Kidney (tissue), 13 donors: ENCODE measurements at regions not wholly inside any gene's neighbourhood (a gene's known extent, or its start where the extent isn't known, plus 50 kb on each side); places are given as distances from the start of the nearest gene placed in this dataset.

ENCODE experiments used
- DNase-seq, 5 donors: peaks; one replicate each; pipeline ENCODE4 v3.0.0-alpha.2; 2013 to 2020
- FAIRE-seq: peaks from 2 replicates; lab custom pipeline; 2012; peaks lifted over from hg19 to GRCh38; lab: Jason Lieb, UNC
- H3K27ac ChIP-seq, 2 donors: one replicate each; pipeline ENCODE4 v1.7.0; 2013; ENCODE audit warnings: low read depth in 2 of 2, low read length in 2 of 2, inconsistent platforms in 1 of 2
- H3K27me3 ChIP-seq: one replicate; pipeline ENCODE4 v1.7.1; 2013; ENCODE audit warnings: low read length, inconsistent platforms; ENCODE audit not compliant: control insufficient read depth, insufficient read depth
- H3K36me3 ChIP-seq, 3 donors: one replicate each; pipeline versions ENCODE4 v1.7.0 to v1.7.1; 2013; ENCODE audit warnings: low read length in 3 of 3, control low read depth in 1 of 3, inconsistent platforms in 1 of 3; ENCODE audit not compliant: insufficient read depth in 3 of 3, control insufficient read depth in 2 of 3
- H3K4me1 ChIP-seq, 3 donors: one replicate each; pipeline versions ENCODE4 v1.7.0 to v1.7.1; 2013; ENCODE audit warnings: low read length in 3 of 3, inconsistent platforms in 1 of 3, low read depth in 1 of 3; ENCODE audit not compliant: control insufficient read depth in 2 of 3, insufficient read depth in 2 of 3
- H3K4me3 ChIP-seq, 3 donors: one replicate each; pipeline versions ENCODE4 v1.7.0 to v1.8.1; 2013; ENCODE audit warnings: low read length in 3 of 3, control low read depth in 1 of 3, inconsistent platforms in 1 of 3
- H3K9ac ChIP-seq, 3 donors: one replicate each; pipeline versions ENCODE4 v1.7.0 to v1.7.1; 2013; ENCODE audit warnings: low read length in 3 of 3, control low read depth in 1 of 3, inconsistent platforms in 1 of 3
- H3K9me3 ChIP-seq, 3 donors: one replicate each; pipeline versions ENCODE4 v1.7.0 to v1.7.1; 2013; ENCODE audit warnings: low read length in 3 of 3, control low read depth in 1 of 3, inconsistent platforms in 1 of 3; ENCODE audit not compliant: control insufficient read depth in 2 of 3, insufficient read depth in 1 of 3
- CTCF ChIP-seq: IDR thresholded peaks from 3 replicates; pipeline ENCODE4 v1.5.1; 2012; ENCODE audit warnings: mild to moderate bottlenecking, moderate library complexity, borderline replicate concordance; ENCODE audit not compliant: insufficient read depth; ENCODE audit errors: extremely low read depth
- intact Hi-C: fragments of 100-400 bp; cut with DNase I; formaldehyde crosslinking; loops from one replicate; pipeline ENCODE4 v1.11.1; 2022
- donor health status: control.
- donor health status: control.
- donor health status: control.
- donor health status: control.
- donor health status: control.
- donor health status: DM: yes; HTN: yes; CAD: no.
- donor health status: Normal renal cell carcinoma (clear cell type).

GRCh38 chr5:167264348-167264747 lies 1027.1 kb upstream of the WWC1 start:
- no peak overlapping the region for H3K9ac ChIP-seq
- no peak for TF ChIP-seq CTCF
- FAIRE-seq (no peak), DNase-seq (no peak)
- H3K4me1 ChIP-seq, result no peaks in the 10 kb centered on the region
- no peak overlapping the region for H3K4me3 ChIP-seq
- no peaks in the 10 kb centered on the region for H3K27me3 ChIP-seq
- no peaks in the 10 kb centered on the region for H3K9me3 ChIP-seq
- intact Hi-C loops, result no loop called here
- no peaks in the 10 kb centered on the region for H3K36me3 ChIP-seq
- no peak overlapping the region for H3K27ac ChIP-seq

- Histone ChIP-seq H3K36me3 (no peaks in the 10 kb centered on the region), H3K4me3 (no peak overlapping the region), H3K9ac (no peak overlapping the region), H3K9me3 (no peaks in the 10 kb centered on the region), H3K4me1 (no peaks in the 10 kb centered on the region), H3K27me3 (no peaks in the 10 kb centered on the region), H3K27ac (no peak overlapping the region)
- intact Hi-C loops, result no loop called here
- DNase-seq, result no peak
- FAIRE-seq, result no peak
- no peak for TF ChIP-seq CTCF
These were observed 1023.1 kb upstream of the WWC1 start for GRCh38 chr5:167268337-167268736.

GRCh38 chr5:167269146-167269545 lies 1022.3 kb upstream of the WWC1 start:
- Histone ChIP-seq H3K4me3 (no peak overlapping the region), H3K9me3 (no peaks in the 10 kb centered on the region), H3K27me3 (no peaks in the 10 kb centered on the region), H3K27ac (no peak overlapping the region), H3K4me1 (no peaks in the 10 kb centered on the region), H3K36me3 (no peaks in the 10 kb centered on the region), H3K9ac (no peak overlapping the region)
- FAIRE-seq (no peak), DNase-seq (no peak)
- TF ChIP-seq CTCF, result no peak
- intact Hi-C loops, result no loop called here

- intact Hi-C loops, result no loop called here
- no peak for FAIRE-seq
These were observed 1020.4 kb upstream of the WWC1 start for GRCh38 chr5:167271081-167271480.

More at GRCh38 chr5:167271081-167271480, 1020.4 kb upstream of the WWC1 start:
- H3K36me3 ChIP-seq, result no peaks in the 10 kb centered on the region
- no peak for TF ChIP-seq CTCF
- no peak overlapping the region for H3K4me3 ChIP-seq
- no peaks in the 10 kb centered on the region for H3K27me3 ChIP-seq
- H3K4me1 ChIP-seq, result no peaks in the 10 kb centered on the region
- no peak overlapping the region for H3K9ac ChIP-seq
- H3K27ac ChIP-seq, result no peak overlapping the region
- no peaks in the 10 kb centered on the region for H3K9me3 ChIP-seq
- DNase-seq, result no peak
